Activated CD8-positive, alpha-beta memory T cell treated with anti-CD3 and anti-CD28 coated beads for 24 hours (primary cell): ENCODE measurements at regions not wholly inside any gene's neighbourhood (a gene's known extent, or its start where the extent isn't known, plus 50 kb on each side); places are given as distances from the start of the nearest gene placed in this dataset.
"Not testable (repeated sequence)": the region's sequence is repeated elsewhere in the genome, so short reads cannot be mapped to it uniquely, and the experiment has no call there.

ENCODE experiments used
- DNase-seq: peaks from one replicate; pipeline ENCODE4 v3.0.0-alpha.2; 2020

GRCh38 chr12:116434155-116435011 lies 124.8 kb upstream of the MAP1LC3B2 start:
- no peak for DNase-seq

- no peak for DNase-seq
Measured at GRCh38 chr12:116435984-116436383, 123.2 kb upstream of the MAP1LC3B2 start.

GRCh38 chr12:116436561-116437249 lies 122.5 kb upstream of the MAP1LC3B2 start:
- DNase-seq: no peak

- DNase-seq: no peak
Measured at GRCh38 chr12:116441292-116441691, 117.9 kb upstream of the MAP1LC3B2 start.

- DNase-seq: no peak
Measured at GRCh38 chr12:116442304-116442703, 116.9 kb upstream of the MAP1LC3B2 start.

- no peak for DNase-seq
Measured at GRCh38 chr12:116442946-116443345, 116.2 kb upstream of the MAP1LC3B2 start.

GRCh38 chr12:116443821-116444589 lies 115.2 kb upstream of the MAP1LC3B2 start:
- no peak for DNase-seq

GRCh38 chr12:116444590-116444943 lies 114.6 kb upstream of the MAP1LC3B2 start:
- no peak for DNase-seq

GRCh38 chr12:116448165-116448739 lies 110.9 kb upstream of the MAP1LC3B2 start:
- no peak for DNase-seq

GRCh38 chr12:116450406-116450910 lies 108.7 kb upstream of the MAP1LC3B2 start:
- DNase-seq: no peak

GRCh38 chr12:116452975-116453374 lies 106.2 kb upstream of the MAP1LC3B2 start:
- DNase-seq: not testable (repeated sequence)

- no peak for DNase-seq
Measured at GRCh38 chr12:116453631-116454030, 105.5 kb upstream of the MAP1LC3B2 start.

GRCh38 chr12:116454076-116454475 lies 105.1 kb upstream of the MAP1LC3B2 start:
- DNase-seq: no peak

GRCh38 chr12:116454950-116455447 lies 104.2 kb upstream of the MAP1LC3B2 start:
- DNase-seq: no peak

- DNase-seq: no peak
Measured at GRCh38 chr12:116455540-116456329, 103.4 kb upstream of the MAP1LC3B2 start.

- no peak for DNase-seq
Measured at GRCh38 chr12:116456330-116457082, 102.7 kb upstream of the MAP1LC3B2 start.

- no peak for DNase-seq
Measured at GRCh38 chr12:116458492-116458891, 100.7 kb upstream of the MAP1LC3B2 start.

- DNase-seq: no peak
Measured at GRCh38 chr12:116459011-116459875, 99.9 kb upstream of the MAP1LC3B2 start.

GRCh38 chr12:116459916-116460663 lies 99.1 kb upstream of the MAP1LC3B2 start:
- DNase-seq: no peak
